T follicular helper cell (primary cell): ENCODE measurements at regions not wholly inside any gene's neighbourhood (a gene's known extent, or its start where the extent isn't known, plus 50 kb on each side); places are given as distances from the start of the nearest gene placed in this dataset.

Experiments
- DNase-seq: peaks from one replicate; pipeline ENCODE4 v3.0.0-alpha.2; 2020; ENCODE audit warnings: low read depth

DNA sequence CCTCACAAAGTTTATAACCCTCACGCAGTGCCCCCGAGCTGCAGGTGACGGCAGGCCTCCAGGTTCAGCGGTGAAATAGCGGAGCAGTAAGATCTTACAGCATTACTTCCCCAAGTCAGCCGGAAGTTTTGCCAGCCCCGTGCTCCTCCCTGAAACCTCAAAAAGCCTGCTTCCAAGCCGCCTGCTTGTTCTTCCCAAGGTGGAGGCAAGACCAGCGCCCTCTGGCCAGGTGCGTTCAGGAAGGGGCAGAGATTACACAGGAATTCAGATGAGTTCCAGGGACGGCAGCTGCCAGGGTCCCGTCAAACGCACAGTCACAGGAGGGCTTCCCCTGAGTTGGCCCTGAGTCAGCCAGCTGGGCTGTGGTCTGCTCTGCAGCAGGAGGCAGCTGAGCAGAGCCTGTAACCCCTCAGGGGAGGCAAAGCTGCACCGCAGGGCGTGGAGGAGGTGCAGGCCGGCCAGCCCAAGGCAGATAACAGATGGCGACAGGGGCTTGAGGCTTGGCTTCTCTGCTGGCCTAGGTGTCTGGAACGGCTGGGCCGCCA, 124.1 kb upstream of the RPS6KA2 start:
- no peak for DNase-seq

- no peak for DNase-seq
Observed at GRCh38 chr6:166750108-166750793, 123.2 kb upstream of the RPS6KA2 start.

- DNase-seq = no peak
Observed at GRCh38 chr6:166749666-166750065, 122.6 kb upstream of the RPS6KA2 start.

DNA sequence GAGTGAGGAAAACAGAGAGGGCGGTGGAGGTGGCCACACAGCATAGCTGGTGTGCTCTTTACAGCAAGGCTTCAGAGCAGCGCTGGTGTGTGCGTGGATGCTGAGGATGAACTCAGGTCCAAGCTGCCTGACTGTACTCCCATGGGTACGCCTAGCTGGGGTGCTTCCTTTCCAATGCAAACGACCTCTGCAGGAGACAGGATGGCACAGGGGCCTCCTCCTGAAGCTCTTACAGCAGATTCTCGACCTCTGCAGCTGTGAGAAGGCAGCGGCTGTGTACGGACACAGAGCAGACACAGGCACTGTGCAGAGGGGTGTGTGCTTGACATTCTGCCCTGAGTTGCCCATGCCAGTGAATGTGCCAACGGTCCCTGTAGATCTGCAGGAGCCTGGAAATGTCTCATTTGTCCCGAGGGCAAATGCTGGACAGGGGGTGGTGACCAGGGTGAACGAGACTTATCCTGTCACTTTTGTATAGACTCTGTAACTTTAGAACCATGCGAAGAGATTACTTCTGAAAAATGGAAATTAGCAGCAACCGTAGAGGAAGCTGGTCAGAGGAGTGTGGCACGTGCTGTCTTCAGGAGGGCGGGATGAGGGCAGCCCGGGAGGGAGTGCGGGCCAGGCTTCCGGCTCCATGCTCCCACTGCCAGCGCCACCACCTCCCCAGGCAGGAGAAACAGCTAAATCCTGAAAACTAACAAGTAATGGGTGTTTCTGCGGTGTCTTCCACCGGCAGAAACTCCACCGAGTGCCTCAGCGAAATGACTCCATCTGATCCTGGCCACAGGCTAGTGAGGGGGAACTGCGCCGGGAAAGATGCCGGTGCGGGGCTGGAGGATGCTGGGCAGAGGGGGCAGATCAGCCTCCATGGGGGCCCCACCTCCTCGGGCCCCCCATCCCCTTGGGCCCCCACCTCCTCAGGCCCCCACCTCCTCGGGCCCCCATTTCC, 120.9 kb upstream of the RPS6KA2 start:
- DNase-seq = no peak

DNA sequence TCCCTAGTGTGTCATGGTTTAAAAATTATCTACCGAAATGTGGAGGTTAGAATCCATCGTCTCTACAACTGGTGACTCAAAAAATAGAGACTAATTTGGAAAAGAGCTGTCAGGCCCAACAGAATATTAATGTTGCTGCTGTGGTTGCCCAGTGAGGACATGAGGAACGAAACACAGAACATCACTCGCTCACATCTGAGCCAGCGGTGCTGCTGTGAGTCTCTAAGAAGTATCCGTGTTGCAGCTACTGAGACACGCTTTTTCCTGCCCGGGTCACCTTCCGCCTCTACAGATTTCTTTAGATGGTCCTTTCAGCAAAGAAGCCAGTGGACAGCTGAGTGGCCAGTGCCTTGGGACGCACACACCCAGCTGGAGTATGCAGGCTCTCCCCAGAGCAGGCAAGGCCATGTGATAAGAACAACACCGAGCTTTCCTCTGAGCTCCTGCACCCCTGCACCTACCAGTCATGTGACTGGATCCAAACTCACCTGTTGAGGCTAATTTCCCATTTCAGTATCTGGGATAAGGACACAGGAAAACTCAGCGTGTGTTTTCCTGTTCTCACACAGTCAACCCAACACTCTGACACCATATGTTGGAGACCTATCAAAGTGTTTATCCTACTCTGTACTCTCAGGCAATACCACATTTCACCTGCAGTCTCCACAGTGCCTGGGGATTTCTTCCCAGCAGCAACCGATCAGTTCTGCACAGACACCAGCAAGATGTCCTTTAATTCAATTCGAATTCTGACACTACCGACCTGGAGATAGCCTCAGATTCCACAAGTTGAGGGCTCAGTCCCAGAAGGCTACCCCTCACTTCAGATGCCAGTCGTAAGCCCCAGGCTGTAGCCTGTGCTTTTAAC, 119.0 kb upstream of the RPS6KA2 start:
- DNase-seq = no peak

GRCh38 chr6:166744223-166745134, 117.4 kb upstream of the RPS6KA2 start:
- no peak for DNase-seq

DNA sequence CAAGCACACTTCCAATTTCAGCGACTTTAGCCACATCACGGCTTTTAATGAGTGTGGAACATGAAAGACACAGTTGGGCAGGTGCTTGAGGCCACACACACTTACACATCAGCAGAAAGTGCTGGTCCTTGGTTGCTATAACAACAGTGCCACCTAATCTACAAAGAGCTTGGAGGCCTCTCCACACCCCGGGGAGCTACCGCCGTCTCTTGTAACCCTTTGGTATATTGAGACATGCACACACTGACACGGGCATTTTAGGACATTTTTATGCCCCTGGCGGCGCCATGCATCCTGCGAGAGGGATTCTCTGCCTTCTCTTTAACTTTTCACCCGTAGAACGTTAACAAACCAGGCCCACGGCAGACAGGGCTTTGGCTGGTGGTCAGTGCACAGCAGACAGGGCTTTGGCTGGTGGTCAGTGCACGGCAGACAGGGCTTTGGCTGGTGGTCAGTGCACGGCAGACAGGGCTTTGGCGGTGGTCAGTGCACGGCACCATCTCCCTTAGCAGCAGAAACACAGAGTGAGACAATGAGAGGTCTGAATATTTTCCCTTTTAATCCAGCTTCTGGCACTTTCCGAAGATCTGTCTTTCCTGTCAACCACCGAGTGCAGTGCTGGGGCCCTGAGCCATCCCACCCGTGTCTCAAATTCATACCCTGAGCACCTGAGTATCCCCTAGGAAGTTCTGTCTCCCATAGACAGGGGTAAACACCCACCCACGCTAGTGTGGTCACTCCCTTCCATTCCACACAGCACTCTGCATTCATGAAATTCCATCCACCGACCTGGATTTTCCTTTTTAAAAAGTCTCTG, 116.6 kb upstream of the RPS6KA2 start:
- no peak for DNase-seq

- no peak for DNase-seq
Observed at GRCh38 chr6:166742981-166743380, 115.9 kb upstream of the RPS6KA2 start.

DNA sequence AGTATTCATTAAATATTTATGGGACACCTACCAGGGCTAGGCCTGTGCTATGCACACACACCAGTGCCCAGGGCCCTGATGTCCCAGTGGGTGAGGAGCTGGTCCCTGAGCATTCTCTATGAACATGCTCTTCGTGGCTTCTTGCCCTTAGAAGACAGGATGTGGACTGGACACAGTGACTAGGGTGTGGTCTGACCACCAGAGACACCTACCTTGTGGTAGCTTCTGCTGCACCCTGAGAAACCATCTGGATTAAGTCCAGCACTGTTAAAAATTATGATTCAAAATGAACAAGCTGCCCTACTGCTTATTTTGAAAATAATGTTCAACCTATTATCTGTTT, 112.9 kb upstream of the RPS6KA2 start:
- DNase-seq = no peak

GRCh38 chr6:166739117-166739975, 112.3 kb upstream of the RPS6KA2 start:
- no peak for DNase-seq

GRCh38 chr6:166738386-166739116, 111.5 kb upstream of the RPS6KA2 start:
- no peak for DNase-seq

- no peak for DNase-seq
Observed at GRCh38 chr6:166737261-166737660, 110.2 kb upstream of the RPS6KA2 start.

DNA sequence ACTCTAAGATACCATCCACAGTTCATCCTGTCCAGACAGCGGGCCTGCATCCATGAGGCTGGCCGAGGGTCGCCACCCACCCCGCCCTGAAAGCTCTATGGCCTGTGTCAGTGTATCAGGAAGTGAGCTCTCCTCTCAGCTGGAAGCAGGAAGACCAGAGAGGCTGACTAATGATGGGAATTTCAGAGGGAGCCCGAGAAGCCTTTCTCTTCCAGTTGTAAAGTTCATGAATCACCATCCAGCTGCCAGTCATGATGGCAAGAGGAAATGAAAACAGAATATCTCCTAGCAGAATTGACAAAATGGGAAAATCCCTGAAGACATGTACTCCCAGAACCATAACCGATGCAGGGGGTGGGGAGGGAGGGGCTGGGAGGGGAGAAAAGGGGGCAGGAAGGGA, 109.6 kb upstream of the RPS6KA2 start:
- DNase-seq = no peak

- no peak for DNase-seq
Observed at GRCh38 chr6:166733900-166734299, 106.8 kb upstream of the RPS6KA2 start.

GRCh38 chr6:166729658-166730057, 102.6 kb upstream of the RPS6KA2 start:
- DNase-seq = no peak

- no peak for DNase-seq
Observed at GRCh38 chr6:166728884-166729530, 102.0 kb upstream of the RPS6KA2 start.

GRCh38 chr6:166726201-166726600, 99.2 kb upstream of the RPS6KA2 start:
- no peak for DNase-seq

- no peak for DNase-seq
Observed at GRCh38 chr6:166725571-166725970, 98.5 kb upstream of the RPS6KA2 start.
